Activated CD4-positive, alpha-beta T cell treated with anti-CD3 and anti-CD28 coated beads, Interleukin-2, amount 10 ng/mL, durations not matched to agents 7 days and 5 days (primary cell): ENCODE measurements at regions not wholly inside any gene's neighbourhood (a gene's known extent, or its start where the extent isn't known, plus 50 kb on each side); places are given as distances from the start of the nearest gene placed in this dataset.

Experiments
- CTCF ChIA-PET: fragments of 350-600 bp; sonication (Branson Sonifier 250); formaldehyde crosslinking; loops from one replicate; lab custom pipeline; 2021; ENCODE audit warnings: antibody characterized with exemption; lab: Charles Lee
- POLR2A ChIA-PET: fragments of 350-600 bp; sonication (Branson Sonifier 250); formaldehyde crosslinking; loops from one replicate; lab custom pipeline; 2021; ENCODE audit warnings: antibody characterized with exemption; lab: Charles Lee
- DNase-seq: peaks from one replicate; pipeline ENCODE4 v3.0.0-alpha.2; 2020
- H3K27ac Mint-ChIP-seq: one replicate; pipeline ENCODE4 v1.8.0; 2021; ENCODE audit warnings: mild to moderate bottlenecking, moderate library complexity, mixed read lengths
- H3K27me3 Mint-ChIP-seq: one replicate; pipeline ENCODE4 v1.8.0; 2021; ENCODE audit warnings: mixed read lengths
- H3K36me3 Mint-ChIP-seq: one replicate; pipeline ENCODE4 v1.8.0; 2021; ENCODE audit warnings: low read depth, mixed read lengths
- H3K4me1 Mint-ChIP-seq: one replicate; pipeline ENCODE4 v1.8.0; 2021; ENCODE audit warnings: mixed read lengths
- H3K4me3 Mint-ChIP-seq: one replicate; pipeline ENCODE4 v1.8.0; 2021; ENCODE audit warnings: mild to moderate bottlenecking, moderate library complexity, mixed read lengths
- H3K9me3 Mint-ChIP-seq: one replicate; pipeline ENCODE4 v1.8.0; 2021; ENCODE audit warnings: mixed read lengths

DNA sequence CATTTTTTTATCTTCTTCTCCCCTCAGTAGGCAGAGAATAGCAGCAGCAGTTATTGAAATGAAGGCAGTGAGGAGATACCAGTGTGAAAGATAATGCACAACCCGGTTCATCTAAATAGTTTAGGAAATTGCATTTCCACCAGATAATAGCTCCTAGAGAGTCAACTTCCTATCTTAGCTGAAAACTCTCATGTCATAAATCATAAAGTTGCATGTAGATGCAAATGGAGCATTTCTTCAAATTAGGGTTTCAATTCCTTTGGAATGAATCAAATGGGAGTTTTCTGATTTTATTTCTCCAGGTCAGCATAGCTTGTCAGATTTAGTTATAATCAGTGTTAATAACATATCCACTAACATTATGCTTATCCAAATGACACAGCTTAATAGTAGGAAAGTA is 335.3 kb downstream of the CNTNAP4 start:
- H3K36me3 Mint-ChIP-seq = no peaks in the 10 kb centered on the region
- no peaks in the 10 kb centered on the region for H3K4me1 Mint-ChIP-seq
- H3K9me3 Mint-ChIP-seq = no peaks in the 10 kb centered on the region
- H3K4me3 Mint-ChIP-seq = no peak overlapping the region
- POLR2A ChIA-PET = no interaction called here
- H3K27me3 Mint-ChIP-seq = no peaks in the 10 kb centered on the region
- no peak for DNase-seq
- no peak overlapping the region for H3K27ac Mint-ChIP-seq
- CTCF ChIA-PET = no interaction called here

DNA sequence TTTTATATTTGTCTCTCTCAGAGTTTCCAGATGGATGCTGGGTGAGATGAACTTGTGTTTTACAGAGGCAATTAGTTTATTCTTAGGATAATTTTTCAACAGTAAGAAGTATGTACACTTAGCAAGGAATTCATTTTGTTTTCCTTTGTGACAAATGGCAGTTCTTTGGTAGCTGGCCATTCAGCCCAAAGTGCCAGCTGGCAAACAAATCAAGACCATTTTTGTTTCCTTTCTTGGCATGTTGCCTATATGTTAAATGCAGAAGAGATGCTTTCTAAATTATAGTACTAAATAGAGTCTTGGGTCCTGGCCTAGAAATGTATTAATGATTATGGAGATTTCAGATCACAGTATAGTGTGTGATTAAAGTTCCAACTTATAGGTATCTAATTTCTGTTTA is 337.1 kb downstream of the CNTNAP4 start:
- ChIA-PET POLR2A (no interaction called here), CTCF (no interaction called here)
- Mint-ChIP-seq H3K27ac (no peak overlapping the region), H3K27me3 (no peaks in the 10 kb centered on the region), H3K4me1 (no peaks in the 10 kb centered on the region), H3K36me3 (no peaks in the 10 kb centered on the region), H3K4me3 (no peak overlapping the region), H3K9me3 (no peaks in the 10 kb centered on the region)
- DNase-seq = no peak

DNA sequence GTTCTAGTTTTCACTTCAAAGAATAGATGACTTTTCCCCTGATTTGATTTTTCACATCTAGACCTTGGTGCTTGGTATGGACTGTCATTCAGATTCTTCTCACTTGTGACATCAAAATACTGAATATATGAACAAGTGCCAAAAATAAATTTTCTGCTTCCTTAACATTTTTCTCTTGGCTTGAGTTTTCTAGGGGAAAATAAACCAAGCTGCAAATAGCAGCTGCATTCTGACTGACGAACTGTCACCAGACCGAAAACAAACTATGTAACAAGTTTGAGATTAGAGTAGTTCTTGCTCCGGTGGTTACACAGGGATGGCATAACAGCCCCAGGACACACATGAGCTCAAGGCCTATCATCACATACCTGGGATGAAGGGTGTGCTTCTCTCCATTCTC is 345.7 kb downstream of the CNTNAP4 start:
- H3K4me3 Mint-ChIP-seq = no peak overlapping the region
- H3K4me1 Mint-ChIP-seq = no peaks in the 10 kb centered on the region
- CTCF ChIA-PET = no interaction called here

DNA sequence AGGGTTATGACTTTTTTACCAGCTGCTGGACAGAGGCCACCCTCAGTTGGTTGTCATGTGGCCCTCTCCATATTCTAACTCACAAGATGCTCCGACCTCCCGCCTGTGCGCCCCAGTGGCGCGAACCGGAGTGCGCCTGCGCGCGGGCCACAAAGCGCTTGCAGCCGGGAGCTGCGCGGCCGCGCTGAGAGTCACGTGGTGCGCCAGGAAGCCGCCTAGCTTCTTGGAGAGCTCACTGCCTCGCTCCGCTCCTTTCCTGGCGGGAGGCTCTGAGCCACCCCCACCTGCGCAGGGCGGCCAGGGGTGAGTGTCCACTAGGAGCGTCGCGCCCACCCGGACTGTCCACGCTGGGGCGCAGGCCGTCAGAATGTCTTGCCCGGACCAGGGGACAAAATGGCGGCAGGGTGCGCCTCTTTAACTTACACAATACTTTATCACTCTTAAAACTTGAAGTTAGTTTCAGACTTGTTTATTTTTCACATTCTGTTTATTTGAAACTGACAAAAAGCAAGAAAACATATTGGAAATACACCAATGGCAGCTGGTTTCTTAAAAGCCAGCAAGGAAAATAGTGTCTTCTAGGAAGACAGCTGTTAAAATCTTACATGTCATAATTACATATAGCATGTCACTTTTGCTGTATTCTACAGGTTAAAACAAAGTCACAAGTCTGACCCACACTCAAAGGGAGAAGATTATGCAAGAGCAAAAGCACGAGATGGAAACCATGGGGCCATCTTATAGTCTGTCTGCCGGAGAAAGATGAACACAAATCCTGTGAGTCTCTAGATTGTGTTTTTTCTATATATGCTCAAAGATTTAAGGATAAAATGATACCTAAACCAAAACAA is 357.9 kb downstream of the CNTNAP4 start:
- CTCF ChIA-PET = no interaction called here
- H3K36me3 Mint-ChIP-seq = no peaks in the 10 kb centered on the region

More for the DNA sequence above, 345.7 kb downstream of the CNTNAP4 start:
- H3K9me3 Mint-ChIP-seq = no peaks in the 10 kb centered on the region
- POLR2A ChIA-PET = no interaction called here
- no peak for DNase-seq
- no peak overlapping the region for H3K27ac Mint-ChIP-seq
- H3K36me3 Mint-ChIP-seq = no peaks in the 10 kb centered on the region
- H3K27me3 Mint-ChIP-seq = no peaks in the 10 kb centered on the region

DNA sequence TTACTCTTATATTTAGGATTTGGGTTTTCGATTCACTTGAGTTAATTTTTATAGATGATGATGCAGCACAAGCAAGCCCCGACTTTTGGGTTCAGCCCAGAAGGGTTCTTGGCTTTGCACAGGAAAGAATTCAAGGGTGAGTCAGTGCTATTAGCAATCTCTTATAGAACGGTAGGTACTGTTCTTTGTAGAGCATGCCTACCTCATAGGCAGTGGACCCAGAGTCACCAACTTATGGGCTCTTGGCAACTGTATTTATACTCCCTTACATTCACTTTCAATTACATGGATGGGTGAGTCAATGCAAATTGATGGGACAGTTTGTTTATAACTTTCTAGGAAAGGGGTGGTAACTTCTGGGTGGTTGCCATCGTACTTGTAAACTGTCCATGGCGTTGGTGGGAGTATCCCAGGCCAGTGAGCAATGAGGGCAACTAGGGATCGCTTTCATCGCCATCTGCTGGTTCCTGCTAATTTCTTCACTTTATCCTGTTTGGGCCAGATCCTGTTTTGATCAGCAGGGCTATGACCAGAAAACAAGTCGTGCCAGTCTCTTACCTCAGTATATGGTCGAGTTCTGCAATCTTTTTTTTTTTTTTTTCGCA is 362.6 kb downstream of the CNTNAP4 start:
- Mint-ChIP-seq H3K4me1 (no peaks in the 10 kb centered on the region), H3K27ac (no peak overlapping the region), H3K36me3 (no peaks in the 10 kb centered on the region), H3K9me3 (no peaks in the 10 kb centered on the region), H3K27me3 (no peaks in the 10 kb centered on the region), H3K4me3 (no peak overlapping the region)
- ChIA-PET CTCF (no interaction called here), POLR2A (no interaction called here)
- DNase-seq = no peak

More for the DNA sequence above, 357.9 kb downstream of the CNTNAP4 start:
- no peak for DNase-seq
- Mint-ChIP-seq H3K4me3 (no peak overlapping the region), H3K27ac (no peak overlapping the region), H3K9me3 (peaks cover 18% of the 10 kb centered on the region), H3K4me1 (no peaks in the 10 kb centered on the region), H3K27me3 (no peaks in the 10 kb centered on the region)
- POLR2A ChIA-PET = no interaction called here

DNA sequence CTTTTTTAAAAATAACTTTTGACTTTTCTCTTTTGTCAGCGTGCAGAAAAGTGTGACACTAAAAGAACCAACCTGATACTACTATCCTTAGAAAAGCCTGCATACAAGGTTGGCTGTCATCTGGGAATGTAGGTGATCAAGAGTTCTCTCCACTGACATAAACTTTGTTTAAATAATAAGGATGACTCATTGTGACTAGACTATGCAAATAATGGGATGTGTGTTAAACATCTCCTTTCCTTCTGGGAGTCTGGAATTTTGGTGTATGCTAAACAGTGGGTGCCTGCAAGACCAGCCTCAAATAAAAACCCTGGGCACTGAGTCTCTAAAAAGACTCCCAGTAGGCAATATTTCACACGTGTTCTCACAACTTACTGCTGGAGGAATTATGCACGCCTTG is 373.4 kb downstream of the CNTNAP4 start:
- DNase-seq = no peak
- no peaks in the 10 kb centered on the region for H3K27me3 Mint-ChIP-seq
- POLR2A ChIA-PET = no interaction called here
- H3K27ac Mint-ChIP-seq = no peak overlapping the region
- H3K36me3 Mint-ChIP-seq = no peaks in the 10 kb centered on the region
- CTCF ChIA-PET = no interaction called here
- H3K4me1 Mint-ChIP-seq = no peaks in the 10 kb centered on the region
- H3K9me3 Mint-ChIP-seq = peaks cover 2% of the 10 kb centered on the region
- H3K4me3 Mint-ChIP-seq = no peak overlapping the region

DNA sequence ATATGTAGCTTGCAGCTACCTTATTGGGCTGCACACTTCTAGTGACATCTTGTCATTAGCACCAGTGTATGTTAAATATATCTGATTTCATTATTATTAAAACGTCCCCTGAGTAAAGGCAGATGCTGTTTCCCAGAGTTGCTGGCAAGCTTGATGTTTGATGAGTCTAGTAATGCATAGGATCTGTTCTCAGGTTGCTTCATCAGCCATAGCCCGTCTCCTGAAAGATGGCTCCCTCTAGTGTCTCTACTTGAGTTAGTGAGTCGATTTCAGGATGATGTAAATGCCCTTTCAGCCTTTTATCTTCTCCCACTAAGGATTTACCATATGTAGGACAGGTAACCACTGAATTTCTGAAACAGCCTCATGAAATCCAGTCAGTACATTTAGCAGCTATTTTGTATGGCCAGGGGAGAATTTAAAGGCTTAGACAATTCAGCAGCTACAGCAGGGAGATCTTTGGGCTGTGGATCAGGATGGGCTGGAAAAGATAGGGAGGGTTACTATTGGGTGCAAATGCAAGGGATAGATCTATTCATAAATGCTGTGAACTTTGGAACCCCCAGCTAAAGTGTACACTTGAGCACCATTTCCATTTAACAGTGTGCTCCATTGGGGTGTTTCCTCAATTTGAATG is 376.3 kb downstream of the CNTNAP4 start:
- no peak for DNase-seq
- ChIA-PET POLR2A (no interaction called here), CTCF (interaction anchor here (0.9 kb wide), 1 partner anchor 36 kb away, joined by 6 read pairs; no protein-coding TSS in a partner anchor)
- Mint-ChIP-seq H3K27ac (no peak overlapping the region), H3K4me3 (no peak overlapping the region), H3K27me3 (no peaks in the 10 kb centered on the region), H3K36me3 (no peaks in the 10 kb centered on the region), H3K4me1 (no peaks in the 10 kb centered on the region), H3K9me3 (no peaks in the 10 kb centered on the region)

DNA sequence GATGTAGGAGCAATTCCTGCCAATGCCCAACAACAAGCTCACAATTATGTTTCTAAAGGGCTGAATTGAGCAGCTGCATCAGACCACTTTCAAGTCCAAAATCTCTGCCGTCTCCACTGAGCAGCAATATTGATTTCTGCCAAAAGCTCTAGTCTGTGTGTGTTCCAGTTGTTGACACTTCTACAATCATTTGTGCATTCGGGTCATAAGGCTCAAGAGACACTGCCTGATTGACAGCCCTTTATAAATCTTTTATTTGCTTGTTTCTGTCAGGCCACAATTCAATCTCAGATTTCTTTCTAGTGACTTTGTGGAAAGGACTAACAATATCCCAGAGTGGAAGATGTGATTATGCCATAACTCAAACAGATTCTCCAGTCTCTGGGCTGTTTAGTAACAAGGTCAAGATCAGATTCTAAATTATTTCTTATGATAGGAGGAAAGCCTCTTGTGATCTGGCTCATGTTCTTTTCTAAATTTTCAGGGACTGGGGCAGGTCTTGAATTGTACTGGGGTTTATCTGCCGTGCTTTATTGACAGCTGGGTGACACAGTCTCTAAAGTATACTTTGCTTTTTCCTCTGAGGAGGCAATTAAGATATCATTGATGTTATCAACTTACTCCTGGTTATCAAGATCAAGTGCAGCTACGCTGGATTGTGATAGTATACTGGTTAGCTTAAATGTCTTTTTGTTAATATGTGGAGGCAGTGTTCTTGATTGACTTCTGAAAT is 377.1 kb downstream of the CNTNAP4 start:
- no peaks in the 10 kb centered on the region for H3K4me1 Mint-ChIP-seq
- no peaks in the 10 kb centered on the region for H3K27me3 Mint-ChIP-seq
- no peaks in the 10 kb centered on the region for H3K9me3 Mint-ChIP-seq
- no peak overlapping the region for H3K4me3 Mint-ChIP-seq
- no peaks in the 10 kb centered on the region for H3K36me3 Mint-ChIP-seq
- H3K27ac Mint-ChIP-seq = no peak overlapping the region
- no peak for DNase-seq
- ChIA-PET CTCF (interaction anchor here (0.9 kb wide), 1 partner anchor 37 kb away, joined by 6 read pairs; no protein-coding TSS in a partner anchor), POLR2A (no interaction called here)

DNA sequence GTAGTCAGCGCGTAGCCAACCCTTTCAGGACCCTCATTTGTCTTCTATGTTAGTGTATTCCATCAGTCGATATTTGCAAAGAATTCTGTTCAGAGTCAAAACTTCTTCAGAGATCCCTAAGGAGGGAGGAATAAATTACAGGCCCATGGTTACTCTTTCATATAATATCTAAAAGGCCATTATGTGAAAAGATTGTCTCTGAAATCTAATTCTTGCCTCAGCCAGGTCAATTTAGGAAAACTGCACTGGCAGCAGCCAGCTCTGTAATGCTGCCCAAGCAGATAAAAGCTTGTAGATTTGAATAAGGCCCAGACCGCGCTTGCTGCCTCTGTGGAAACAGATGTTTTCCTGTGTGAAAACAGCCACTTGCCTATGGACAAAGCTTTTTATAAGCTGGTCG is 379.8 kb downstream of the CNTNAP4 start:
- no peaks in the 10 kb centered on the region for H3K36me3 Mint-ChIP-seq
- H3K4me3 Mint-ChIP-seq = no peak overlapping the region
- CTCF ChIA-PET = interaction anchor here (0.5 kb wide), 1 partner anchor 139 kb away, joined by 3 read pairs; no protein-coding TSS in a partner anchor
- DNase-seq = no peak
- H3K27ac Mint-ChIP-seq = no peak overlapping the region
- H3K9me3 Mint-ChIP-seq = no peaks in the 10 kb centered on the region
- POLR2A ChIA-PET = no interaction called here
- no peaks in the 10 kb centered on the region for H3K4me1 Mint-ChIP-seq
- no peaks in the 10 kb centered on the region for H3K27me3 Mint-ChIP-seq

DNA sequence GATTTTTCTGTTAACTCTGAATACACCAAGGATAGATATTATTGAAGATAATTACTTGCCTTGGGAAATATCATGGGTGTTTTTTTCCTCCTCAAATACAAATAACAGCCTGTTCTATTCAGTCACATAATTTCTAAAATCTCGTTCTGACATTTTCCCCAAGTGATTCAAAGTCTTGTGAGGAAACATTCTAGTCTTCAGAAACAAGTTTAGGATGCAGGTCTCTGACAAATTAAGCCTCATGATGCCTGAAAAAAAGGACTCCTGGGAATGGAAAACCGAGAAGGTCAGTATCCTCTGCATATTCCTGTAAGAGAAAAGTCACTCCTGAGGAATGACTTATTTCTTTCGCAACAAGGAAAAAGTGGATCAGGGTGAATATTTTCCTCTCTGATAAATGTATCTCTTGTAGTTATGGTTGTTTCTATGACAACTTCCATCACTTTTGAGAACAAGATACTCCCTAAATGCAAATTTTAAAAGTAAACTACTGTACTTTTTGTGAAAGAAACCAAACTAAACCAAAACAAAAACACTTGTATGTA is 384.6 kb downstream of the CNTNAP4 start:
- ChIA-PET POLR2A (no interaction called here), CTCF (no interaction called here)
- Mint-ChIP-seq H3K27ac (no peak overlapping the region), H3K36me3 (no peaks in the 10 kb centered on the region), H3K4me1 (no peaks in the 10 kb centered on the region), H3K9me3 (no peaks in the 10 kb centered on the region), H3K4me3 (no peak overlapping the region), H3K27me3 (no peaks in the 10 kb centered on the region)
- no peak for DNase-seq

DNA sequence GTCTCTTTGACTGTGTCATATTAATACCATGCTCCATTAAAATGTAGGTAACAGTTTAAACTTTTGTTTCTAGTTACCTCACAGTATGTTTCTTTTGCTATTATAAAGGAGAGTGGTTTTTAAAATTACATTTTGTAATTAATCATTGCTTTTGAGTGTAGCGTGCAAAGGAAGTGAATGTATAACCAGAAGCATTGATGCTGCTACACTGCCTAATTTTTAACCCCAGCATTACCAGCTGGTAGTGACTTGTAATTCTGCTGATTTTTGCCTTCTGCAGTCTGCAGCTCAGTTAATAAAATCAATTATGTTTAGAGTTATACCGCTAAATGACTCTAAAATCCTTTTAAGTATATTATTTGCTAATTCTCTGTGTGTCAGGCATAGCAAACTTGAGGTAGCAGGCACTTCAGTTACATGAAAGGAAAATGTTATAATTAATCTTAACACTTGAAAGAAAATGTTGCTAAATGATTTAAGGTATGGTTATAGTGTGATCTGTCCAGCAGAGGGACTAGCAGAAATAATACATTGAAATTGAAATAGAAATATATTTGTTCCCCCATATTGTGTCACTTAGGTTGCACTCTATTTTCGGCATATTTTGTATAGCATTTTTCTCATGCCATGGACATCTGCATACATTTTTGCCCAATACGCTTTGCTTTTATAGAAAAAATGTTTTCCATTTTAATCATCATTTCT is 388.5 kb downstream of the CNTNAP4 start:
- Mint-ChIP-seq H3K9me3 (no peaks in the 10 kb centered on the region), H3K27me3 (no peaks in the 10 kb centered on the region), H3K4me1 (no peaks in the 10 kb centered on the region), H3K4me3 (no peak overlapping the region), H3K36me3 (no peaks in the 10 kb centered on the region), H3K27ac (no peak overlapping the region)
- CTCF ChIA-PET = no interaction called here
- DNase-seq = no peak
- POLR2A ChIA-PET = no interaction called here

DNA sequence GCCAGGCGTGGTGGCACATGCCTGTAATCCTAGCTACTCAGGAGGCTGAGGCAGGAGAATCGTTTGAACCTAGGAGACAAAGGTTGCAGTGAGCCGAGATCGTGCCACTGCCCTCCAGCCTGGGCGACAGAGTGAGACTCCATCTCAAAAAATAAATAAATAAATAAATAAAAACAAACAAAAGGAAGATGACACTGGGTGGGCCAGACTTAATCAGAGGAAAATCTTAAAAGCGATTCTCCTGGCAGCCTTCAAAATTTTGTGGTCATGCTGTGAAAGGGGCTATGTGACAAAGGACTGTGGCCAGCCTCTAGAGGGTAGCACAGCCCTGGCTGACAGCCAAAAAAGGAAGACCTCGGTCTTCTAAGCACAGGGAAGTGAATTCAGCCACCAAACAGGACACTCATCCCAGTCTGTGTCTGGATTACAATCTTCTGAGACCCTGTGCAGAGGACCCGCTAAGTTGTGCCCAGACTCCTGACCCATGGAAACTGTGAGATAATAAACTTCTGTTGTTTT is 391.1 kb downstream of the CNTNAP4 start:
- DNase-seq = no peak
- ChIA-PET POLR2A (no interaction called here), CTCF (no interaction called here)
- Mint-ChIP-seq H3K36me3 (no peaks in the 10 kb centered on the region), H3K27me3 (no peaks in the 10 kb centered on the region), H3K4me1 (no peaks in the 10 kb centered on the region), H3K27ac (no peak overlapping the region), H3K4me3 (no peak overlapping the region), H3K9me3 (no peaks in the 10 kb centered on the region)
